Panc1 (cell line): ENCODE measurements at regions not wholly inside any gene's neighbourhood (a gene's known extent, or its start where the extent isn't known, plus 50 kb on each side); places are given as distances from the start of the nearest gene placed in this dataset.

Experiments
- ATAC-seq: fragments of 200-7000 bp; cut with Tn5 transposase; 2 replicates; pipeline ENCODE4 v1.9.1; 2020; ENCODE audit warnings: mild to moderate bottlenecking, moderate library complexity
- BruUV-seq: library from RNA; stranded (reverse); fragments of 400-500 nt; replicated peaks from 2 replicates; lab custom pipeline; 2021; lab: Mats Ljungman, UMichigan
- CTCF ChIA-PET: fragments of 300-600 bp; sonication (Branson Sonifier 250); formaldehyde crosslinking; loops from one replicate; lab custom pipeline; 2022; ENCODE audit warnings: antibody characterized with exemption; lab: Charles Lee
- POLR2A ChIA-PET: fragments of 300-600 bp; sonication (Branson Sonifier 250); formaldehyde crosslinking; loops from one replicate; lab custom pipeline; 2022; ENCODE audit warnings: antibody characterized with exemption; lab: Charles Lee
- DNase-seq: peaks from one replicate; pipeline ENCODE4 v3.0.0-alpha.2; 2010; ENCODE audit warnings: low read depth, low spot score
- H3K27ac ChIP-seq: 2 replicates; pipeline ENCODE4 v1.5.1; 2011; ENCODE audit warnings: mild to moderate bottlenecking, low read length, inconsistent platforms
- H3K27me3 ChIP-seq: fragments of 200-500 bp; sonication (Bioruptor generic); 2 replicates; pipeline ENCODE4 v1.6.0; 2014; ENCODE audit warnings: low read length, inconsistent platforms; ENCODE audit not compliant: control insufficient read depth, insufficient read depth
- H3K36me3 ChIP-seq: fragments of 200-500 bp; sonication (Bioruptor generic); 2 replicates; pipeline ENCODE4 v1.5.1; 2014; ENCODE audit warnings: inconsistent platforms, mild to moderate bottlenecking, low read length, moderate library complexity; ENCODE audit not compliant: control insufficient read depth, insufficient read depth
- H3K4me1 ChIP-seq: 2 replicates; pipeline ENCODE4 v1.5.1; 2011; ENCODE audit warnings: inconsistent platforms, mild to moderate bottlenecking, low read length, moderate library complexity; ENCODE audit not compliant: control insufficient read depth, insufficient read depth
- H3K4me3 ChIP-seq, 2 experiments: 2 replicates each; pipeline ENCODE4 v1.5.1; 2011 to 2012; ENCODE audit warnings: low read depth in 2 of 2, low read length in 2 of 2, mild to moderate bottlenecking in 2 of 2, inconsistent platforms in 1 of 2, moderate library complexity in 1 of 2
- H3K9me3 ChIP-seq: fragments of 200-500 bp; sonication (Bioruptor generic); 2 replicates; pipeline ENCODE4 v1.5.1; 2014; ENCODE audit warnings: low read depth, mild to moderate bottlenecking, inconsistent platforms, low read length, moderate library complexity; ENCODE audit not compliant: control insufficient read depth, insufficient read depth
- POLR2AphosphoS5 ChIP-seq: IDR thresholded peaks from 2 replicates; pipeline ENCODE4 v1.6.1; 2012; ENCODE audit warnings: mild to moderate bottlenecking, low read depth, low read length, moderate library complexity
- SIN3A ChIP-seq: IDR thresholded peaks from 2 replicates; pipeline ENCODE4 v1.6.1; 2012; ENCODE audit warnings: low read depth, mild to moderate bottlenecking, low read length, moderate library complexity, borderline replicate concordance; ENCODE audit not compliant: insufficient read depth
- TCF7L2 ChIP-seq: IDR thresholded peaks from 2 replicates; pipeline ENCODE4 v1.6.1; 2011; ENCODE audit warnings: mild to moderate bottlenecking, low read depth, low read length, inconsistent platforms
- in situ Hi-C: cut with HindIII; loops from 2 replicates; pipeline ENCODE4 v1.10.0; 2016; ENCODE audit warnings: low sequenced_read_pairs, low pct_unique_long_range_greater_than_20kb
- intact Hi-C: fragments of 100-400 bp; cut with micrococcal nuclease; formaldehyde crosslinking; loops from one replicate; pipeline ENCODE4 v1.10.0; 2022; ENCODE audit not compliant: unreplicated experiment
- TF ChIP-seq, protein P1 (sequence below), 2 experiments: IDR thresholded peaks; 2 replicates each; pipeline ENCODE4 v1.6.1; 2011 to 2012; ENCODE audit warnings: low read depth in 2 of 2, control low read depth in 1 of 2, low read length in 1 of 2, mild to moderate bottlenecking in 1 of 2, moderate library complexity in 1 of 2; ENCODE audit not compliant: insufficient read depth in 1 of 2
- TF ChIP-seq, protein P2 (sequence below): fragments of 450-650 bp; IDR thresholded peaks from 2 replicates; pipeline ENCODE4 v1.5.1; 2017; ENCODE audit warnings: mild to moderate bottlenecking

DNA sequence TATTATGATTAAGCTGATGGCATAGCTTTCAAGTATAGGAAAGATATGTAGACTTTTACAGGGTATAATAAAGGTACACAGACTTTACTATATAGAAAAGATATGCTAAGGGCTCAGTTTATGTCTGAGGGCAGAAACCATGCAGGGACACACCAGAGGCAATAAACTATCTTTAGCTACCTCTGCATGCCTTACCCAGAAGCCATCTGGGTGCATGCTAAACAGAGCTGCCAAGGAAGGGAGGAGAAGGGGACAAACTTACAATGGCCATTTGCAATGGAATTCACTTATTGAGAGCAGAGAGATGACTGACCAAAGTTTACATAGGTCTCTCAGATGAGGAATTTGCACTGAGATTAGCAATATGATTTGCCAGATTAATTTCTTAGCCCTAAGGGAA, 143.1 kb upstream of the NR4A3 start:
- TF ChIP-seq, protein P1, sequence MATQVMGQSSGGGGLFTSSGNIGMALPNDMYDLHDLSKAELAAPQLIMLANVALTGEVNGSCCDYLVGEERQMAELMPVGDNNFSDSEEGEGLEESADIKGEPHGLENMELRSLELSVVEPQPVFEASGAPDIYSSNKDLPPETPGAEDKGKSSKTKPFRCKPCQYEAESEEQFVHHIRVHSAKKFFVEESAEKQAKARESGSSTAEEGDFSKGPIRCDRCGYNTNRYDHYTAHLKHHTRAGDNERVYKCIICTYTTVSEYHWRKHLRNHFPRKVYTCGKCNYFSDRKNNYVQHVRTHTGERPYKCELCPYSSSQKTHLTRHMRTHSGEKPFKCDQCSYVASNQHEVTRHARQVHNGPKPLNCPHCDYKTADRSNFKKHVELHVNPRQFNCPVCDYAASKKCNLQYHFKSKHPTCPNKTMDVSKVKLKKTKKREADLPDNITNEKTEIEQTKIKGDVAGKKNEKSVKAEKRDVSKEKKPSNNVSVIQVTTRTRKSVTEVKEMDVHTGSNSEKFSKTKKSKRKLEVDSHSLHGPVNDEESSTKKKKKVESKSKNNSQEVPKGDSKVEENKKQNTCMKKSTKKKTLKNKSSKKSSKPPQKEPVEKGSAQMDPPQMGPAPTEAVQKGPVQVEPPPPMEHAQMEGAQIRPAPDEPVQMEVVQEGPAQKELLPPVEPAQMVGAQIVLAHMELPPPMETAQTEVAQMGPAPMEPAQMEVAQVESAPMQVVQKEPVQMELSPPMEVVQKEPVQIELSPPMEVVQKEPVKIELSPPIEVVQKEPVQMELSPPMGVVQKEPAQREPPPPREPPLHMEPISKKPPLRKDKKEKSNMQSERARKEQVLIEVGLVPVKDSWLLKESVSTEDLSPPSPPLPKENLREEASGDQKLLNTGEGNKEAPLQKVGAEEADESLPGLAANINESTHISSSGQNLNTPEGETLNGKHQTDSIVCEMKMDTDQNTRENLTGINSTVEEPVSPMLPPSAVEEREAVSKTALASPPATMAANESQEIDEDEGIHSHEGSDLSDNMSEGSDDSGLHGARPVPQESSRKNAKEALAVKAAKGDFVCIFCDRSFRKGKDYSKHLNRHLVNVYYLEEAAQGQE (IDR thresholded peaks at IDR 0.05; ENCODE audit: insufficient read depth in 1 of 2, low read depth in 2 of 2, low read length in 1 of 2), result no peak
- TF ChIP-seq SIN3A, result no peak
- Histone ChIP-seq H3K27me3 (no peaks in the 10 kb centered on the region), H3K27ac (no peak overlapping the region), H3K9me3 (no peaks in the 10 kb centered on the region), H3K4me3 (no peak overlapping the region), H3K36me3 (no peaks in the 10 kb centered on the region), H3K4me1 (no peaks in the 10 kb centered on the region)
- in situ Hi-C loops (no loop called here), intact Hi-C loops (no loop called here)
- BruUV-seq, result no TSS peak
- DNase-seq, result no peak
- no peak for ATAC-seq
- ChIA-PET CTCF (no interaction called here), POLR2A (no interaction called here)

DNA sequence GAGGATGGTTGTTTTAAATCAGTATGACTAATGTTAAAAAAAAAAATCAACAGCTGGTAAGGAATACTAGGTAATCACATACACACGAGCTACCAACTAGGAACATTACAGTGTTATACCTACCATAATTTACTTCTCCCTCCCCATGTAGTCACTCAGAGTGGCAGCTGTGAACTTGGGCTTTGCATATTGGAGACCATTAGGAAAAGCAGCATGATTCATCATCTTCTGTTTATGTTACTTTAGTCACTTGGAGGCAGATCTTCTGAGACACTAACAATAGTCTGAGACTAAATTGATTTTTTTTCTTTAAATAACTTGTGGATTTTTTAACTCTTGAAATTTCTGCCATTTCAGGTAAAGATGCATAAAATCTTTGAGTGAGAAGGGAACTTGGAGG, 141.5 kb upstream of the NR4A3 start:
- ChIA-PET POLR2A (no interaction called here), CTCF (no interaction called here)
- ATAC-seq (no peak), DNase-seq (no peak)
- Histone ChIP-seq H3K36me3 (no peaks in the 10 kb centered on the region), H3K4me1 (no peaks in the 10 kb centered on the region), H3K4me3 (no peak overlapping the region), H3K9me3 (no peaks in the 10 kb centered on the region), H3K27ac (no peak overlapping the region), H3K27me3 (no peaks in the 10 kb centered on the region)
- intact Hi-C loops, result no loop called here
- TF ChIP-seq, protein P1 (IDR thresholded peaks at IDR 0.05; ENCODE audit: insufficient read depth in 1 of 2, low read depth in 2 of 2, low read length in 1 of 2), result no peak
- TF ChIP-seq TCF7L2, result no peak
- TF ChIP-seq, protein P2, sequence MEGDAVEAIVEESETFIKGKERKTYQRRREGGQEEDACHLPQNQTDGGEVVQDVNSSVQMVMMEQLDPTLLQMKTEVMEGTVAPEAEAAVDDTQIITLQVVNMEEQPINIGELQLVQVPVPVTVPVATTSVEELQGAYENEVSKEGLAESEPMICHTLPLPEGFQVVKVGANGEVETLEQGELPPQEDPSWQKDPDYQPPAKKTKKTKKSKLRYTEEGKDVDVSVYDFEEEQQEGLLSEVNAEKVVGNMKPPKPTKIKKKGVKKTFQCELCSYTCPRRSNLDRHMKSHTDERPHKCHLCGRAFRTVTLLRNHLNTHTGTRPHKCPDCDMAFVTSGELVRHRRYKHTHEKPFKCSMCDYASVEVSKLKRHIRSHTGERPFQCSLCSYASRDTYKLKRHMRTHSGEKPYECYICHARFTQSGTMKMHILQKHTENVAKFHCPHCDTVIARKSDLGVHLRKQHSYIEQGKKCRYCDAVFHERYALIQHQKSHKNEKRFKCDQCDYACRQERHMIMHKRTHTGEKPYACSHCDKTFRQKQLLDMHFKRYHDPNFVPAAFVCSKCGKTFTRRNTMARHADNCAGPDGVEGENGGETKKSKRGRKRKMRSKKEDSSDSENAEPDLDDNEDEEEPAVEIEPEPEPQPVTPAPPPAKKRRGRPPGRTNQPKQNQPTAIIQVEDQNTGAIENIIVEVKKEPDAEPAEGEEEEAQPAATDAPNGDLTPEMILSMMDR, result no peak
- no peak for TF ChIP-seq SIN3A
- no peak for TF ChIP-seq POLR2AphosphoS5
- BruUV-seq, result no TSS peak
- in situ Hi-C loops, result no loop called here
